ENCODE measurements at regions not wholly inside any gene's neighbourhood (a gene's known extent, or its start where the extent isn't known, plus 50 kb on each side); places are given as distances from the start of the nearest gene placed in this dataset.
"Not testable (repeated sequence)": the region's sequence is repeated elsewhere in the genome, so short reads cannot be mapped to it uniquely, and the experiment has no call there.

DNA sequence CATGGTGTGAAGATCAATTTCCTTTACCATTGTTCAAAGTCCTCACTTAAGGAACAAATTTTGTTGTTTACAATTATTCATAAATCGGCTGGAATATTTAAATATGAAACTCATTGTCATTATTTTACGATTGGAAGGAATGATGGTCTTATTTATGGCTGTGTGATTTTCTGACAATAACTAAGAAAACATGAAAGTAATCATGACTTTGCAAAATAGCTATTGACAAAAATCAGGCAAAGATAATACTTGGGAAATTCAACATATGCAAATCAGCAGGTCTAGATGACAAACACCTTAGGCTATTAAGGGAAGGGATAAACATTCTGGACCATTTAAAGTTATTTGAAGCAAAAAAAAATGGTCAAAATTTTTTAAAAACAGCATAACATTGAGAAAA lies 654.8 kb upstream of the CNTN5 start:
- H3K4me3 ChIP-seq (ENCODE audit: low read length), result no peak overlapping the region
- no peak for ATAC-seq
- intact Hi-C loops (cut with DNase I), result no loop called here
- WGBS, result 78% methylated on average over 2 of the region's 2 CpGs
- no peaks in the 10 kb centered on the region for H3K4me1 ChIP-seq (ENCODE audit: control insufficient read depth, insufficient read depth, low read length)
- no peaks in the 10 kb centered on the region for H3K9me3 ChIP-seq (ENCODE audit: control insufficient read depth, low read length)
- H3K27ac ChIP-seq (ENCODE audit: low read length), result no peak overlapping the region
- no peak for DNase-seq
- H3K27me3 ChIP-seq (ENCODE audit: control insufficient read depth, insufficient read depth), result no peaks in the 10 kb centered on the region

GRCh38 chr11:98390391-98390790 lies 630.4 kb upstream of the CNTN5 start:
- 78% methylated on average over 2 of the region's 2 CpGs for WGBS
- Histone ChIP-seq H3K9me3 (ENCODE audit: control insufficient read depth, low read length) (no peaks in the 10 kb centered on the region), H3K27me3 (ENCODE audit: control insufficient read depth, insufficient read depth) (no peaks in the 10 kb centered on the region), H3K27ac (ENCODE audit: low read length) (no peak overlapping the region), H3K4me3 (ENCODE audit: low read length) (no peak overlapping the region), H3K4me1 (ENCODE audit: control insufficient read depth, insufficient read depth, low read length) (no peaks in the 10 kb centered on the region)
- intact Hi-C loops (cut with DNase I), result no loop called here
- no peak for DNase-seq
- ATAC-seq, result no peak

DNA sequence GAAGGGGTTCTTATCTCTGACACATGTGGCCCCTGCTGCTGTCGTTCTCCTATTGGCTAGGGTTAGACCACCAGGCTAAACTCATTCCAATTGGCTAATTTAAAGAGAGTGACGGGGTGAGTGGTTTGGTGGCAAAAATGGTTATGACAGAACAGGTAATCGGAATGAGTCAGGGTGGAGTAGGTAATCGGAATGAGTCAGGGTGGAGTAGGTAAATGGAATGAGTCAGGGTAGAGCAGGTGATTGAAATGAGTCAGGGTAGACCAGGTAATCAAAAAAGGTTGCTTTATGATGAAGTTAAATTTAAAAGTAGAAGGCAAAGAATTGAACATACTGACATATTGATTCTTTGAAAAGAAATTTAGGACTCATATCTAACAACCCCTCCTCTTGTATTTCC lies 626.2 kb upstream of the CNTN5 start:
- H3K27ac ChIP-seq (ENCODE audit: low read length); H3K4me1 ChIP-seq (ENCODE audit: control insufficient read depth, insufficient read depth, low read length); ATAC-seq; DNase-seq; H3K9me3 ChIP-seq (ENCODE audit: control insufficient read depth, low read length); H3K4me3 ChIP-seq (ENCODE audit: low read length); H3K27me3 ChIP-seq (ENCODE audit: control insufficient read depth, insufficient read depth); intact Hi-C loops (cut with DNase I): not testable (repeated sequence)
- 81% methylated on average over 4 of the region's 4 CpGs for WGBS

DNA sequence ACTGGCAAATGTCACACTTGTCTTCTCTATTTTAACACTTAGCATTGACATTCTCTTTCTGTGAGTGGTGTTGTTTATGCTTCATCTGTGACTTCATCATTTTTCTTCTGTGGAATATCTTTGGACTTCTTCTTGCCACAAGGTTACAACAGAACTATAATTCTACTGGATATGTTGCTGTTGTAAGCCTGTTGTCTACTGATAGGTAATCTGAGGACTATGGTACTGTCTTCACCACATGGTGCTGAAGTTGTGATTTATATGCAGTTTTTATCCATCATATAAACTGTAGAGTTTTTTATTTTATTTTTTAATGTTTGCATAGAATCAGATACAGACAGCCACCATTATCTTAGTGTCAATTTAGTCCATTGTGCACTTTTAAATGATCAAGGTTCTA lies 622.2 kb upstream of the CNTN5 start:
- ATAC-seq (no peak), DNase-seq (no peak)
- Histone ChIP-seq H3K4me3 (ENCODE audit: low read length) (no peak overlapping the region), H3K27me3 (ENCODE audit: control insufficient read depth, insufficient read depth) (no peaks in the 10 kb centered on the region), H3K4me1 (ENCODE audit: control insufficient read depth, insufficient read depth, low read length) (no peaks in the 10 kb centered on the region), H3K9me3 (ENCODE audit: control insufficient read depth, low read length) (no peaks in the 10 kb centered on the region), H3K27ac (ENCODE audit: low read length) (no peak overlapping the region)
- intact Hi-C loops (cut with DNase I), result no loop called here

DNA sequence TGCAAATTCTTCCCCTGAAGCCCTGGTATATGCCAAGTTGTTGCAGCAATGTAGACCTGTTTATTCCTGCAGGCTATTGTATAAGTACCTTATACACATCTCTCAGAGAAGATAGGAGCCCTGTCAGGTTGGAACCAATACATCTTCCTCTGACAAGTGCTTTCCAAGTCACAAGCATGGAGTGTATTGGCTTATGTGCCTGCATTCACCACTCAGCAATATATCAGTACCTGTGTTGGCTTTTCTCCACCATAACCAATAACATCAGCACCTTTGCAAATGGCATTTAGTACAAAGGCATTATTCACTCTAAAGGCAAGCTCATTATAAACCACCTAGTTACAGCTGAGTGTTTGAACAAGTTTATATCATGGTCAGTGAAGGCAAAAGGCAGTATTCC lies 611.7 kb upstream of the CNTN5 start:
- ATAC-seq, result no peak
- Histone ChIP-seq H3K9me3 (ENCODE audit: control insufficient read depth, low read length) (no peaks in the 10 kb centered on the region), H3K27ac (ENCODE audit: low read length) (no peak overlapping the region), H3K4me1 (ENCODE audit: control insufficient read depth, insufficient read depth, low read length) (no peaks in the 10 kb centered on the region), H3K4me3 (ENCODE audit: low read length) (no peak overlapping the region), H3K27me3 (ENCODE audit: control insufficient read depth, insufficient read depth) (no peaks in the 10 kb centered on the region)
- no peak for DNase-seq
- intact Hi-C loops (cut with DNase I), result no loop called here

DNA sequence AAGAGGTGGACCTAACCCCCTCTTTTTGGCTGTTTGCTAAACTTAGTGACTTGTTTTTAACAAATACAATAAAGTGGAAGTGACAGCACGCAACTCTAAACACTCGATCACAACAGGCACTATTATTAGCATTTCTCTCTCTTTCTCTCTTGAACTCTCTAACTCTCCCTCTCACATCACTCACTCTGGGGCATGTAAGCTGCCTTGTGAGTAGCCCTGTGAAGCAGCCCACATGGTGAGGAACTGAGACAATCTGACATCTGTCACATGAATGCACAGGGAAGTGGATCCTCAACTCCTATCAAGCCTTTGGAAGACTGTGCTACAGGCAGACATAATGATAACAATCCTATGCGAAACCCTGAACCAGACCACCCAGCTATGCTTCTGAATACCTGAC lies 609.0 kb upstream of the CNTN5 start:
- no peaks in the 10 kb centered on the region for H3K27me3 ChIP-seq (ENCODE audit: control insufficient read depth, insufficient read depth)
- H3K9me3 ChIP-seq (ENCODE audit: control insufficient read depth, low read length), result no peaks in the 10 kb centered on the region
- intact Hi-C loops (cut with DNase I), result no loop called here
- WGBS, result 55% methylated on average over 3 of the region's 3 CpGs
- H3K4me3 ChIP-seq (ENCODE audit: low read length), result no peak overlapping the region
- DNase-seq, result no peak
- H3K27ac ChIP-seq (ENCODE audit: low read length), result no peak overlapping the region
- H3K4me1 ChIP-seq (ENCODE audit: control insufficient read depth, insufficient read depth, low read length), result no peaks in the 10 kb centered on the region
- no peak for ATAC-seq

GRCh38 chr11:98417256-98417755 lies 603.4 kb upstream of the CNTN5 start:
- WGBS, result 84% methylated on average over 3 of the region's 3 CpGs
- H3K27me3 ChIP-seq (ENCODE audit: control insufficient read depth, insufficient read depth), result no peaks in the 10 kb centered on the region
- H3K4me3 ChIP-seq (ENCODE audit: low read length), result no peak overlapping the region
- H3K9me3 ChIP-seq (ENCODE audit: control insufficient read depth, low read length), result no peaks in the 10 kb centered on the region
- H3K4me1 ChIP-seq (ENCODE audit: control insufficient read depth, insufficient read depth, low read length), result no peaks in the 10 kb centered on the region
- DNase-seq, result no peak
- intact Hi-C loops (cut with DNase I), result no loop called here
- H3K27ac ChIP-seq (ENCODE audit: low read length), result no peak overlapping the region
- no peak for ATAC-seq

- DNase-seq, result no peak
- WGBS, result 91% methylated on average over 8 of the region's 8 CpGs
- intact Hi-C loops (cut with DNase I), result no loop called here
- Histone ChIP-seq H3K4me3 (ENCODE audit: low read length) (no peak overlapping the region), H3K4me1 (ENCODE audit: control insufficient read depth, insufficient read depth, low read length) (no peaks in the 10 kb centered on the region), H3K27ac (ENCODE audit: low read length) (no peak overlapping the region), H3K27me3 (ENCODE audit: control insufficient read depth, insufficient read depth) (no peaks in the 10 kb centered on the region), H3K9me3 (ENCODE audit: control insufficient read depth, low read length) (no peaks in the 10 kb centered on the region)
- ATAC-seq, result no peak
Observed at GRCh38 chr11:98423933-98424332, 596.8 kb upstream of the CNTN5 start.

GRCh38 chr11:98424773-98425172 lies 596.0 kb upstream of the CNTN5 start:
- H3K4me1 ChIP-seq (ENCODE audit: control insufficient read depth, insufficient read depth, low read length); H3K4me3 ChIP-seq (ENCODE audit: low read length); DNase-seq; H3K9me3 ChIP-seq (ENCODE audit: control insufficient read depth, low read length); H3K27me3 ChIP-seq (ENCODE audit: control insufficient read depth, insufficient read depth); intact Hi-C loops (cut with DNase I); H3K27ac ChIP-seq (ENCODE audit: low read length); ATAC-seq: not testable (repeated sequence)
- 86% methylated on average over 3 of the region's 3 CpGs for WGBS

- Histone ChIP-seq H3K27ac (ENCODE audit: low read length) (no peak overlapping the region), H3K9me3 (ENCODE audit: control insufficient read depth, low read length) (no peaks in the 10 kb centered on the region), H3K27me3 (ENCODE audit: control insufficient read depth, insufficient read depth) (no peaks in the 10 kb centered on the region), H3K4me1 (ENCODE audit: control insufficient read depth, insufficient read depth, low read length) (no peaks in the 10 kb centered on the region), H3K4me3 (ENCODE audit: low read length) (no peak overlapping the region)
- 90% methylated on average over 9 of the region's 9 CpGs for WGBS
- DNase-seq, result no peak
- no peak for ATAC-seq
- intact Hi-C loops (cut with DNase I), result no loop called here
Observed at GRCh38 chr11:98431463-98432359, 589.0 kb upstream of the CNTN5 start.

DNA sequence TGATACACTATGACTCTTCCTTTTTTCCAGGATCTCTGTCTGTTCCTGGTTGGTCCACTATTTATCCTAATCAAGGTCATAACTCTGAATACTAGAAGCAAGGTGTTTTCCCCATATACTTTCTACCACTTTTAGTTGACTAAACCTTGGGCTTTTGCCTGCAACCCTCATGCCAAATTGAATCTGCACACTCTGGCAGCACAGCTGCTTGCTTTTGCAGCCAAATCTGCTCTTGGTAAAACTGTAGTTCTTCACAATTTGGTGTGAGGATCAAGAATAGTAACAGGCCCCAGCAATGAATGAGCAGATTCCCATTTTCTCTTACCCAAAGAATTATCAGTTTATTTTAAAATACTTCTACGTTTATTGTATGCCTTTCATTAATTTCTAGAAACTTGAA lies 586.5 kb upstream of the CNTN5 start:
- 71% methylated on average over 1 of the region's 1 CpG for WGBS
- intact Hi-C loops (cut with DNase I), result no loop called here
- Histone ChIP-seq H3K27me3 (ENCODE audit: control insufficient read depth, insufficient read depth) (no peaks in the 10 kb centered on the region), H3K27ac (ENCODE audit: low read length) (no peak overlapping the region), H3K4me3 (ENCODE audit: low read length) (no peak overlapping the region), H3K4me1 (ENCODE audit: control insufficient read depth, insufficient read depth, low read length) (no peaks in the 10 kb centered on the region), H3K9me3 (ENCODE audit: control insufficient read depth, low read length) (no peaks in the 10 kb centered on the region)
- ATAC-seq, result no peak
- DNase-seq, result no peak

DNA sequence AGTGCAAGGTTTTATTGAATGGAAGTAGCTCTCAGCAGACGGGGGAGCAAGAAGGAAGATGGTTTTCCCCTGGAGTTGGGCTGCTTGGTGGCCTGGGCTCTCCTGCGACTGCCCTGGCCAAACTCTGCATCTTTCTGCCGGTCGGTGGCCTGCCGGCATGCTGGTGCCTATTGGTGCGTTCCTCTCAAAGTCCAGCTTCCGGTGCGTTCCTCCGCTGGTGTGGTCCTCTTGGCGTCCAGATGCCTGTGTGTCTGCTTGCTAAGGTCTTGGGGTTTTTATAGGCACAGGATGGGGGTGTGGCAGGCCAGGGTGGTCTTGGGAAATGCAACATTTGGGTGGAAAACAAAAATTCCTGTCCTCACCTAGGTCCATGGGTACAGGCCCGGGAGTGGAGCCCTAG lies 567.4 kb upstream of the CNTN5 start:
- no peaks in the 10 kb centered on the region for H3K9me3 ChIP-seq (ENCODE audit: control insufficient read depth, low read length)
- H3K27me3 ChIP-seq (ENCODE audit: control insufficient read depth, insufficient read depth), result no peaks in the 10 kb centered on the region
- no peak overlapping the region for H3K27ac ChIP-seq (ENCODE audit: low read length)
- intact Hi-C loops (cut with DNase I), result no loop called here
- H3K4me3 ChIP-seq (ENCODE audit: low read length), result no peak overlapping the region
- DNase-seq, result no peak
- WGBS, result 96% methylated on average over 11 of the region's 11 CpGs
- no peaks in the 10 kb centered on the region for H3K4me1 ChIP-seq (ENCODE audit: control insufficient read depth, insufficient read depth, low read length)
- ATAC-seq, result no peak

All from right cardiac atrium (tissue), 5 donors.